Fibroblast of villous mesenchyme (primary cell): ENCODE measurements at regions not wholly inside any gene's neighbourhood (a gene's known extent, or its start where the extent isn't known, plus 50 kb on each side); places are given as distances from the start of the nearest gene placed in this dataset.

Experiments used
- DNase-seq: peaks from one replicate; pipeline ENCODE4 v3.0.0-alpha.2; 2010; ENCODE audit warnings: low read depth
- H3K4me3 ChIP-seq: 2 replicates; pipeline ENCODE4 v1.5.1; 2011; ENCODE audit warnings: low read depth, mild to moderate bottlenecking, low read length
- CTCF ChIP-seq: IDR thresholded peaks from 2 replicates; pipeline ENCODE4 v1.5.1; 2012; ENCODE audit warnings: low read depth, mild to moderate bottlenecking, low read length; ENCODE audit not compliant: insufficient read depth

- no peak for DNase-seq
- no peak for TF ChIP-seq CTCF
- H3K4me3 ChIP-seq: no peak overlapping the region
Measured at GRCh38 chr3:34567266-34567665, 768.8 kb downstream of the PDCD6IP start.

GRCh38 chr3:34568766-34569165, 770.3 kb downstream of the PDCD6IP start:
- no peak for TF ChIP-seq CTCF
- H3K4me3 ChIP-seq: no peak overlapping the region
- DNase-seq: no peak

DNA sequence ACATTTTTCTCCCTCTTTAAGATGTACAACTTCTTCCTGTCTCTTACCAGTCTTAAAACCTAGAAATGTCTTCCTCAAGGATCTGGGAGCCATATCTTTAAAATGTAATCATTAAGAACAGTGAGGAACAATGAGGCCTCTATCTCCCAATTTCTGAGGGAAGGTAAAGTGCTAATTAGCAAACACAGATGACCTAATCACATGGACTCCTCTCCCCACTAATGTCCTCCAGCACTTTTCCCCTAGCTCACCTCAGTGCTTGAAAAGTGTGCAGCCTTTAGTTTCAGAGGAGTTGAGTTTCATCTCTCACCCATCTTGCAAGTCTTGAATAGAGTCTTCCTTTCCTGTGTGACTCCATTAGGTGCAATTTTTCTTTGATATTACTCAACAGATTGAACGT, 771.0 kb downstream of the PDCD6IP start:
- no peak for DNase-seq
- H3K4me3 ChIP-seq: no peak overlapping the region
- no peak for TF ChIP-seq CTCF

- no peak for DNase-seq
- H3K4me3 ChIP-seq: no peak overlapping the region
- TF ChIP-seq CTCF: no peak
Measured at GRCh38 chr3:34570916-34571705, 772.7 kb downstream of the PDCD6IP start.

DNA sequence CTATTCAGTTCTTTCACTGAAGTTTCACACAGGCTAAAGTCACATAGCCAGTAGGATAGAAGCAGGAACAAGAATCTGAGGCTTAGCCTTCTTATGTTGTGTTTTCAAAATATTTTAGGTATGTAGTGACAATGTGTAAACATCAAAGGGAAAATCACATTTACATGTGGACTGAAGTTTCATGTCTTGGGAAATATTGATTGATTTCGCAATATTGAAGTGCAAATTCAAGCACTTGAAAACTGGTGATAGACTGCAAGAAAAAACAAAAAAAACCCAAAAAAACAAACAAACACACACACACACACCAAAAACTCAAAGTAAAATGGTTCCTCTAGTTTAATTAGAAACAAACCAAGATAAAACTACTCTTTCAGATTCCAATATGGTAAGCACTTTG, 773.3 kb downstream of the PDCD6IP start:
- TF ChIP-seq CTCF: no peak
- no peak overlapping the region for H3K4me3 ChIP-seq
- no peak for DNase-seq

DNA sequence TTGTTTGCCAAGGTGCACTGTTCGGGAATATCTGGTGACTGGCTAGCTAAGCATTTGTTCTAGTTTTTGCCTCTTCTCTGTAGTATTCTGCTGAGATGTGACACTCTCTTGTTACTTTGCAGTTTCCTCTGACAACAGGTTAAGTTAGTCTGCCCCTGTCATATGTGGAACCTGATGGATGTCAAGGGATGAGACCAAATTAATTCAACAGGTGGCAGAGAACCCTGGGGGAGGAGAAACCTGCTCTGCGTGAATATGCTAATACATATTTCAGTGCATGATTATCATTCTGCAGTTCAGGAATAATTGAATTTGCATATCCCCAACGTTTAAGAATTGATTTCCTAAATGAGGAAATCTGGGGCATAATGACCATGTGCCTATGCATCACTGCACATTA, 777.3 kb downstream of the PDCD6IP start:
- H3K4me3 ChIP-seq: no peak overlapping the region
- TF ChIP-seq CTCF: no peak
- no peak for DNase-seq

- no peak overlapping the region for H3K4me3 ChIP-seq
- no peak for TF ChIP-seq CTCF
- DNase-seq: no peak
Measured at GRCh38 chr3:34582055-34582454, 783.6 kb downstream of the PDCD6IP start.
